Prostate gland (tissue), 2 donors: ENCODE measurements at regions not wholly inside any gene's neighbourhood (a gene's known extent, or its start where the extent isn't known, plus 50 kb on each side); places are given as distances from the start of the nearest gene placed in this dataset.
A peak's percentile ranks its signal among the peaks of the same experiment; 100 is the strongest.

Experiments used
- CTCF ChIP-seq, 4 experiments: fragments of 200-600 bp in 2 of 4; fragments of 450-650 bp in 2 of 4; sonication (generic) in 2 of 4; IDR thresholded peaks; 1 replicate in 3 of 4; 2 replicates in 1 of 4; pipeline ENCODE4 v1.5.1; 2016 to 2019; ENCODE audit warnings: antibody characterized with exemption in 4 of 4, mild to moderate bottlenecking in 2 of 4, moderate library complexity in 2 of 4
- POLR2AphosphoS5 ChIP-seq: sonication (generic); formaldehyde crosslinking; IDR thresholded peaks from one replicate; pipeline ENCODE4 v1.6.1; 2017; ENCODE audit warnings: antibody characterized with exemption

GRCh38 chr4:159526172-159526571 is 423.3 kb downstream of the RAPGEF2 start:
- no peak for TF ChIP-seq CTCF (IDR thresholded peaks at IDR 0.05)
- peak; percentile 54 for TF ChIP-seq POLR2AphosphoS5
